IPS-18c (cell line): ENCODE measurements at regions not wholly inside any gene's neighbourhood (a gene's known extent, or its start where the extent isn't known, plus 50 kb on each side); places are given as distances from the start of the nearest gene placed in this dataset.
"Not testable (repeated sequence)": the region's sequence is repeated elsewhere in the genome, so short reads cannot be mapped to it uniquely, and the experiment has no call there.

ENCODE experiments used
- H3K4me3 ChIP-seq: 2 replicates; pipeline ENCODE4 v1.7.0; 2013; ENCODE audit warnings: low read depth, mild to moderate bottlenecking, low read length, moderate library complexity; ENCODE audit not compliant: insufficient read depth
- H3K9me3 ChIP-seq: one replicate; pipeline ENCODE4 v1.6.1; 2013; ENCODE audit warnings: mild to moderate bottlenecking, low read length, moderate library complexity; ENCODE audit not compliant: control insufficient read depth, insufficient read depth

GRCh38 chr1:194487172-194487571, 1300.8 kb upstream of the B3GALT2 start:
- Histone ChIP-seq H3K4me3 (no peak overlapping the region), H3K9me3 (no peaks in the 10 kb centered on the region)

- Histone ChIP-seq H3K4me3 (no peak overlapping the region), H3K9me3 (no peaks in the 10 kb centered on the region)
Measured at GRCh38 chr1:194485432-194485831, 1299.0 kb upstream of the B3GALT2 start.

- Histone ChIP-seq H3K4me3 (no peak overlapping the region), H3K9me3 (no peaks in the 10 kb centered on the region)
Measured at GRCh38 chr1:194478731-194479130, 1292.3 kb upstream of the B3GALT2 start.

GRCh38 chr1:194477908-194478307, 1291.5 kb upstream of the B3GALT2 start:
- Histone ChIP-seq H3K4me3 (no peak overlapping the region), H3K9me3 (no peaks in the 10 kb centered on the region)

- no peak overlapping the region for H3K4me3 ChIP-seq
Measured at GRCh38 chr1:194476872-194477271, 1290.5 kb upstream of the B3GALT2 start.

GRCh38 chr1:194476351-194476750, 1289.9 kb upstream of the B3GALT2 start:
- no peaks in the 10 kb centered on the region for H3K9me3 ChIP-seq
- no peak overlapping the region for H3K4me3 ChIP-seq

More at GRCh38 chr1:194476872-194477271, 1290.5 kb upstream of the B3GALT2 start:
- H3K9me3 ChIP-seq, result no peaks in the 10 kb centered on the region

- no peaks in the 10 kb centered on the region for H3K9me3 ChIP-seq
- no peak overlapping the region for H3K4me3 ChIP-seq
Measured at GRCh38 chr1:194474701-194475100, 1288.3 kb upstream of the B3GALT2 start.

- H3K4me3 ChIP-seq, result no peak overlapping the region
Measured at GRCh38 chr1:194473766-194474165, 1287.4 kb upstream of the B3GALT2 start.

GRCh38 chr1:194469282-194469681, 1282.9 kb upstream of the B3GALT2 start:
- H3K4me3 ChIP-seq, result no peak overlapping the region
- H3K9me3 ChIP-seq, result no peaks in the 10 kb centered on the region

More at GRCh38 chr1:194473766-194474165, 1287.4 kb upstream of the B3GALT2 start:
- H3K9me3 ChIP-seq, result no peaks in the 10 kb centered on the region

GRCh38 chr1:194466706-194467105, 1280.3 kb upstream of the B3GALT2 start:
- H3K9me3 ChIP-seq, result no peaks in the 10 kb centered on the region
- no peak overlapping the region for H3K4me3 ChIP-seq

- Histone ChIP-seq H3K4me3 (no peak overlapping the region), H3K9me3 (no peaks in the 10 kb centered on the region)
Measured at GRCh38 chr1:194447636-194448035, 1261.2 kb upstream of the B3GALT2 start.

GRCh38 chr1:194445244-194445643, 1258.8 kb upstream of the B3GALT2 start:
- Histone ChIP-seq H3K4me3 (no peak overlapping the region), H3K9me3 (no peaks in the 10 kb centered on the region)

GRCh38 chr1:194442901-194443575, 1256.6 kb upstream of the B3GALT2 start:
- Histone ChIP-seq H3K9me3 (no peaks in the 10 kb centered on the region), H3K4me3 (no peak overlapping the region)

GRCh38 chr1:194437135-194437534, 1250.7 kb upstream of the B3GALT2 start:
- Histone ChIP-seq H3K9me3 (no peaks in the 10 kb centered on the region), H3K4me3 (no peak overlapping the region)

GRCh38 chr1:194431121-194431520, 1244.7 kb upstream of the B3GALT2 start:
- Histone ChIP-seq H3K4me3 (no peak overlapping the region), H3K9me3 (no peaks in the 10 kb centered on the region)

GRCh38 chr1:194420706-194421105, 1234.3 kb upstream of the B3GALT2 start:
- no peak overlapping the region for H3K4me3 ChIP-seq

GRCh38 chr1:194419721-194420120, 1233.3 kb upstream of the B3GALT2 start:
- H3K4me3 ChIP-seq, result no peak overlapping the region
- H3K9me3 ChIP-seq, result no peaks in the 10 kb centered on the region

More at GRCh38 chr1:194420706-194421105, 1234.3 kb upstream of the B3GALT2 start:
- H3K9me3 ChIP-seq, result no peaks in the 10 kb centered on the region

- Histone ChIP-seq H3K4me3 (no peak overlapping the region), H3K9me3 (no peaks in the 10 kb centered on the region)
Measured at GRCh38 chr1:194410756-194411155, 1224.3 kb upstream of the B3GALT2 start.

- not testable (repeated sequence) for H3K4me3 ChIP-seq, H3K9me3 ChIP-seq
Measured at GRCh38 chr1:194407238-194407637, 1220.8 kb upstream of the B3GALT2 start.
